A549 (cell line): ENCODE measurements at regions not wholly inside any gene's neighbourhood (a gene's known extent, or its start where the extent isn't known, plus 50 kb on each side); places are given as distances from the start of the nearest gene placed in this dataset.

ENCODE experiments used
- ATAC-seq, 2 experiments: fragments of 200-7000 bp in 1 of 2; fragments of >200 bp in 1 of 2; cut with Nextera tagmentation in 1 of 2; cut with Tn5 transposase in 1 of 2; 3 replicates each; pipeline versions ENCODE4 v1.8.0 to v1.9.1; 2018 to 2020; ENCODE audit warnings: mild to moderate bottlenecking in 1 of 2, moderate library complexity in 1 of 2
- CTCF ChIA-PET: fragments of 300-600 bp; sonication (Branson Sonifier 250); formaldehyde crosslinking; extraction: SDS; loops from one replicate; lab custom pipeline; 2021; ENCODE audit warnings: antibody characterized with exemption, inconsistent platforms; lab: Yijun Ruan, JAX
- POLR2A ChIA-PET: fragments of 350-600 bp; formaldehyde crosslinking; extraction: SDS; loops from one replicate; lab custom pipeline; 2021; ENCODE audit warnings: antibody characterized with exemption, inconsistent platforms; lab: Yijun Ruan, JAX
- DNase-seq, 2 experiments: peaks; one replicate each; pipeline versions ENCODE4 v3.0.0 to v3.0.0-alpha.2; 2011 to 2016; ENCODE audit warnings: low read depth in 1 of 2, low spot score in 1 of 2
- FAIRE-seq: peaks from 2 replicates; lab custom pipeline; 2011; peaks lifted over from hg19 to GRCh38; lab: Jason Lieb, UNC
- H3K27ac ChIP-seq, 2 experiments: fragments of >200 bp; sonication (Bioruptor Twin); formaldehyde crosslinking; 3 replicates each; pipeline ENCODE4 v1.5.1; 2016 to 2017
- H3K4me1 ChIP-seq: fragments of >200 bp; sonication (Bioruptor Twin); formaldehyde crosslinking; 3 replicates; pipeline ENCODE4 v1.6.1; 2016
- H3K4me2 ChIP-seq: fragments of >200 bp; sonication (Bioruptor Twin); formaldehyde crosslinking; 3 replicates; pipeline ENCODE4 v1.6.1; 2016
- H3K4me3 ChIP-seq: fragments of >200 bp; sonication (Bioruptor Twin); formaldehyde crosslinking; 3 replicates; pipeline ENCODE4 v1.5.1; 2016
- H3K9me3 ChIP-seq: fragments of >200 bp; sonication (Bioruptor Twin); formaldehyde crosslinking; 3 replicates; pipeline ENCODE4 v1.6.1; 2016
- BHLHE40 ChIP-seq: IDR thresholded peaks from 2 replicates; pipeline ENCODE4 v1.6.1; 2012; ENCODE audit warnings: low read depth, low read length, inconsistent platforms
- CBX2 ChIP-seq: fragments of 200-600 bp; sonication (generic); IDR thresholded peaks from 2 replicates; pipeline ENCODE4 v1.6.1; 2016; ENCODE audit warnings: low read depth, mild to moderate bottlenecking, borderline replicate concordance
- E2F6 ChIP-seq: IDR thresholded peaks from 2 replicates; pipeline ENCODE4 v1.6.1; 2012; ENCODE audit warnings: low read depth, borderline replicate concordance
- EHF ChIP-seq: fragments of 250-450 bp; sonication (Bioruptor Pico); IDR thresholded peaks from 2 replicates; pipeline ENCODE4 v1.5.0; 2020; ENCODE audit warnings: mild to moderate bottlenecking
- ELK1 ChIP-seq: fragments of 150-350 bp; IDR thresholded peaks from 2 replicates; pipeline ENCODE4 v1.6.1; 2014; ENCODE audit warnings: low read depth, mild to moderate bottlenecking, low read length
- FOSL2 ChIP-seq, 2 experiments: fragments of 450-650 bp in 1 of 2; fragments of >200 bp in 1 of 2; sonication (Bioruptor Twin) in 1 of 2; formaldehyde crosslinking; IDR thresholded peaks; 2 replicates each; pipeline versions ENCODE4 v1.5.0 to v1.6.1; 2016 to 2020; ENCODE audit warnings: mild to moderate bottlenecking in 1 of 2, moderate library complexity in 1 of 2
- GATA3 ChIP-seq: IDR thresholded peaks from 2 replicates; pipeline ENCODE4 v1.6.1; 2012; ENCODE audit warnings: borderline replicate concordance
- HDAC2 ChIP-seq: fragments of 200-600 bp; sonication (generic); IDR thresholded peaks from 2 replicates; pipeline ENCODE4 v1.6.1; 2016
- JUN ChIP-seq, 2 experiments: fragments of >200 bp; sonication (Bioruptor Twin); formaldehyde crosslinking; IDR thresholded peaks; 2 replicates in 1 of 2; 3 replicates in 1 of 2; pipeline ENCODE4 v1.6.1; 2016 to 2017
- KDM1A ChIP-seq: fragments of 200-600 bp; sonication (generic); IDR thresholded peaks from 2 replicates; pipeline ENCODE4 v1.6.1; 2016; ENCODE audit warnings: low read depth, mild to moderate bottlenecking
- KDM5A ChIP-seq: fragments of 200-600 bp; sonication (generic); IDR thresholded peaks from 2 replicates; pipeline ENCODE4 v1.6.1; 2016; ENCODE audit warnings: antibody characterized with exemption, mild to moderate bottlenecking
- MAFK ChIP-seq: fragments of 450-650 bp; IDR thresholded peaks from 2 replicates; pipeline ENCODE4 v1.6.1; 2014; ENCODE audit not compliant: partially characterized antibody
- PBX3 ChIP-seq: IDR thresholded peaks from 2 replicates; pipeline ENCODE4 v1.6.1; 2012
- POLR2A ChIP-seq: IDR thresholded peaks from 2 replicates; pipeline ENCODE4 v1.6.1; 2012; ENCODE audit warnings: mild to moderate bottlenecking, low read length
- POLR2AphosphoS2 ChIP-seq: conservative IDR thresholded peaks from 2 replicates; pipeline ENCODE4 v1.6.1; 2012; ENCODE audit warnings: low read length, improper control_type of control experiment, inconsistent platforms
- REST ChIP-seq: fragments of 200-600 bp; sonication (generic); IDR thresholded peaks from 2 replicates; pipeline ENCODE4 v1.6.1; 2016; ENCODE audit warnings: antibody characterized with exemption, mild to moderate bottlenecking, moderate library complexity
- RFX5 ChIP-seq: fragments of 450-650 bp; IDR thresholded peaks from 2 replicates; pipeline ENCODE4 v1.7.1; 2014; ENCODE audit warnings: antibody characterized with exemption, mild to moderate bottlenecking, moderate library complexity
- RNF2 ChIP-seq: fragments of 200-600 bp; sonication (generic); IDR thresholded peaks from 2 replicates; pipeline ENCODE4 v1.6.1; 2016; ENCODE audit warnings: low read depth, mild to moderate bottlenecking, antibody characterized with exemption, moderate library complexity, borderline replicate concordance
- ZC3H11A ChIP-seq: fragments of 450-650 bp; IDR thresholded peaks from 2 replicates; pipeline ENCODE4 v1.6.1; 2014; ENCODE audit warnings: antibody characterized with exemption, mild to moderate bottlenecking
- ZNF302 ChIP-seq: fragments of 250-450 bp; sonication (Bioruptor Pico); IDR thresholded peaks from 2 replicates; pipeline ENCODE4 v1.9.0; 2021; ENCODE audit warnings: inconsistent platforms, mild to moderate bottlenecking, moderate library complexity
- WGBS: methylation state at CpG from one replicate; pipeline ENCODE4 v1.1.6; 2017; ENCODE audit errors: missing lambda C conversion rate; 5-methylcytosine and 5-hydroxymethylcytosine counted together

GRCh38 chr16:48824271-48824670 is 214.3 kb upstream of the N4BP1 start (continued):
- TF ChIP-seq CBX2, result no peak

- TF ChIP-seq BHLHE40, result no peak
- TF ChIP-seq JUN (IDR thresholded peaks at IDR 0.05), result no peak
- TF ChIP-seq KDM1A, result no peak
- TF ChIP-seq ELK1, result no peak
- TF ChIP-seq FOSL2 (IDR thresholded peaks at IDR 0.05), result no peak
- TF ChIP-seq FOSL2 (CRISPR knock-in tag; IDR thresholded peaks at IDR 0.05), result no peak
- no peak for TF ChIP-seq ZNF302 (CRISPR knock-in tag)
- no peak for TF ChIP-seq KDM5A
- Histone ChIP-seq H3K9me3 (no peaks in the 10 kb centered on the region), H3K4me3 (no peak overlapping the region), H3K4me1 (no peaks in the 10 kb centered on the region), H3K27ac (no peak overlapping the region), H3K4me2 (no peak overlapping the region)
- WGBS, result 2% methylated on average over 5 of the region's 5 CpGs
- ChIA-PET CTCF (no interaction called here), POLR2A (no interaction called here)
- DNase-seq, result no peak
- no peak for ATAC-seq
- no peak for FAIRE-seq
Measured at GRCh38 chr16:48822431-48822830, 212.5 kb upstream of the N4BP1 start.

- DNase-seq (no peak), FAIRE-seq (no peak)
- no peak overlapping the region for H3K27ac ChIP-seq
- no peak overlapping the region for H3K4me2 ChIP-seq
- H3K4me1 ChIP-seq, result no peaks in the 10 kb centered on the region
- POLR2A ChIA-PET, result no interaction called here
- WGBS, result 2% methylated on average over 2 of the region's 2 CpGs
- no peak overlapping the region for H3K4me3 ChIP-seq
- no peak for TF ChIP-seq HDAC2
- no peak for TF ChIP-seq CBX2
- TF ChIP-seq, all 56 proteins: peak for 0
- CTCF ChIA-PET, result interaction anchor here (1.3 kb wide), 1 partner anchor 11 kb away, joined by 4 read pairs; no protein-coding TSS in a partner anchor
- ATAC-seq, result no peak
- H3K9me3 ChIP-seq, result no peaks in the 10 kb centered on the region
Measured at GRCh38 chr16:48820379-48820778, 210.4 kb upstream of the N4BP1 start.

- DNase-seq (no peak), FAIRE-seq (no peak), ATAC-seq (no peak)
- CTCF ChIA-PET, result no interaction called here
- H3K9me3 ChIP-seq, result no peaks in the 10 kb centered on the region
- WGBS, result 7% methylated on average over 4 of the region's 6 CpGs
- no peak overlapping the region for H3K27ac ChIP-seq
- H3K4me2 ChIP-seq, result no peak overlapping the region
- POLR2A ChIA-PET, result no interaction called here
- no peak for TF ChIP-seq ZNF302 (CRISPR knock-in tag)
- TF ChIP-seq POLR2AphosphoS2, result no peak
- no peak for TF ChIP-seq ZC3H11A
- no peak for TF ChIP-seq RFX5
- TF ChIP-seq MAFK, result no peak
- TF ChIP-seq PBX3, result no peak
- TF ChIP-seq E2F6, result no peak
- TF ChIP-seq GATA3, result no peak
- TF ChIP-seq POLR2A, result no peak
- TF ChIP-seq, all 56 proteins: peak for 0
- Histone ChIP-seq H3K4me3 (no peak overlapping the region), H3K4me1 (no peaks in the 10 kb centered on the region)
Measured at GRCh38 chr16:48818257-48818656, 208.3 kb upstream of the N4BP1 start.

- no peak for FAIRE-seq
Measured at GRCh38 chr16:48817032-48817431, 207.1 kb upstream of the N4BP1 start.

More at GRCh38 chr16:48817032-48817431, 207.1 kb upstream of the N4BP1 start:
- 1% methylated on average over 6 of the region's 7 CpGs for WGBS
- H3K4me3 ChIP-seq, result no peak overlapping the region
- H3K27ac ChIP-seq, result no peak overlapping the region
- H3K4me2 ChIP-seq, result no peak overlapping the region
- H3K4me1 ChIP-seq, result no peaks in the 10 kb centered on the region
- H3K9me3 ChIP-seq, result no peaks in the 10 kb centered on the region
- DNase-seq, result no peak
- ATAC-seq, result no peak
- POLR2A ChIA-PET, result no interaction called here
- CTCF ChIA-PET, result no interaction called here
- TF ChIP-seq KDM1A, result no peak
- no peak for TF ChIP-seq EHF (CRISPR knock-in tag)
- TF ChIP-seq RNF2, result no peak
- no peak for TF ChIP-seq POLR2AphosphoS2
- no peak for TF ChIP-seq REST
